SK-N-MC (cell line): ENCODE measurements at regions not wholly inside any gene's neighbourhood (a gene's known extent, or its start where the extent isn't known, plus 50 kb on each side); places are given as distances from the start of the nearest gene placed in this dataset.

Experiments used
- EZH2 ChIP-seq: fragments of 200-600 bp; sonication (generic); IDR thresholded peaks from one replicate; pipeline ENCODE4 v1.6.1; 2017; ENCODE audit warnings: antibody characterized with exemption
- POLR2AphosphoS5 ChIP-seq: IDR thresholded peaks from 2 replicates; pipeline ENCODE4 v1.6.1; 2012; ENCODE audit warnings: mild to moderate bottlenecking, low read depth, low read length, borderline replicate concordance

DNA sequence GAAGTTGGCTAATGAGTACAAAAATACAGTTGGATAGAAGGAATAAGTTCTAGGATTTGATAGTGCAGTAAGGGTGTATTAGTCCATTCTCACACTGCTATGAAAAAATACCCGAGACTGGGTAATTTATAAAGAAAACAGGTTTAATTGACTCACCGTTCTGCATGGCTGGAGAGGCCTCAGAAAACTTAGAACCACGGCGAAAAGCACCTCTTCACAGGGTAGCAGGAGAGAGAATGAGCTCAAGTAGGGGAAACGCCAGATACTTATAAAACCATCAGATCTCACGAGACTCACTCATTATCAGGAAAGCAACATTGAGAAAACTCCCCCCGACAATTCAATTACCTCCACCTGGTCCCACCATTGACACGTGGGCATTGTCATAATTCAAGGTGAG, 483.3 kb downstream of the TUSC7 start:
- TF ChIP-seq EZH2 (no peak), POLR2AphosphoS5 (no peak)
